ENCODE measurements at regions not wholly inside any gene's neighbourhood (a gene's known extent, or its start where the extent isn't known, plus 50 kb on each side); places are given as distances from the start of the nearest gene placed in this dataset.

DNA sequence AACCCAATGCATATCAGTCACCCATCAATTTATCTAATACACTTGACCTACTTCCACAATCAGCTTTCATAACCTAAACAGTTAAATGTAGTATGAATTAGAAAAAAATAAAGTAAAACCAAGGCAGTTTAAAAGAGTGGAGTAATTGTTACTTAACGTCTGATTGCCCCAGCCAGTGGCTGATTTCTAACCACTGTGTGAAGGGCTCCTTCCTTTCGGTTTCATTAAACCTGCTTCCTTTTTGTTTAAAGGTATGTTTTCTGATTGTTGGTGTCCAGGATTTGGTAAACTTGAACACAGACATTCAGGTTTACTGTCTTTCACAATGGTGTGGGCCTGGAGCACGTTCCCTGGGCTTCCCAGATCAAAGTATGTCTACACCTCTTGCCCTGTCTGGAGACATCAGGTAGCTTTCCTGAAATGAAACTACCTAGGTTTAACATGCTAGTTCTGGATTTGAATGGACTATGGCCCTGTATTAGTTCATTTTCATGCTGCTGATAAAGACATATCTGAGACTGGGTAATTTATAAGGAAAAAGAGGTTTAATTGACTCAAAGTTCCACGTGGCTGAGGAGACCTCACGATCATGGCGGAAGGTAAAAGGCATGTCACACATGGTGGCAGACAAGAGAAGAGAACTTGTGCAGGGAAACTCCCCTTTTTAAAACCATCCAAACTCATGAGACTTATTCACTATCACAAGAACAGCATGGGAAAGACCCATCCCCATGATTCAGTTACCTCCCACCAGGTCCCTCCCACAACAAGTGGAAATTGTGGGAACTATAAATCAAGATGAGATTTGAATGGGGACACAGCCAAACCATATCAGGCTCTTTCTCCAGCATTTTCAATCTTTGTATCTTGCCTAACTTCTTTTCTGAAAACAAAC, 605.2 kb upstream of the ID2 start:
- no peak for DNase-seq

DNA sequence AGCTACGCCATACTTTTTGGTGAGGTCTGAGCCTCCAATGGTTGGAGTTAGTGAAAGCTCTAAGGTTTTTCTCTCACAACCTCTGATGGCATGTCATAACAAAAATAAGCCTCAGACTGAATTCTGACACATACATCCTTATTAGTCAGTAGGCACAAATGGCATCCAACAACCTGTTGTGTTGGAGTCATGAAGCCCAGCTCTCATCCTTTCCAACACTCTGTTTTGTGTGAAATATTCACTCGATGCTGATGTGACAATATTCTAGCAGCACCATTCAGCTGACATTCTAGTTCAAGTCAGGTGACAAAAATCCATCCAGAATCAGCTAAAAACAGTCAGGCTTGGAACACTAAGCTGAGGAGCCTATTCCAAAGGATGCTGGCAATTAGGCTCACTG, 603.2 kb upstream of the ID2 start:
- DNase-seq = no peak

DNA sequence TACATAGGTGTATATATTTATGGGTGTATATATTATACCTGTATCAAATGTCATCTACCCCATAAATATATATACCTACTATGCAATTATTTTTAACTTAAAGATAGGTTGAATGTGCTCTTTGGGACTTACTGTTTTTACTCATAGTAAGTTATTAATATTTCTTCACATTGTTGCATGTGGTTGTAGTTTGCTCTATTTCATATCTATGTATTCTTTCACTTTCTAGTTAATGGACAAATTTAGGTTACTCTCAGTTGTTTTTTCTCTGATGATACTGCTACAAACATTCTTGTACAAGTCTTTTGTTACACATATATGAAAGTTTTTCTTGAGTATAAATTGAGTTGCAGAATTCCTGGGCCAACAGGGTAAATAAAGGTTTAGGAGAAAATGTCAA, 601.8 kb upstream of the ID2 start:
- DNase-seq = no peak

DNA sequence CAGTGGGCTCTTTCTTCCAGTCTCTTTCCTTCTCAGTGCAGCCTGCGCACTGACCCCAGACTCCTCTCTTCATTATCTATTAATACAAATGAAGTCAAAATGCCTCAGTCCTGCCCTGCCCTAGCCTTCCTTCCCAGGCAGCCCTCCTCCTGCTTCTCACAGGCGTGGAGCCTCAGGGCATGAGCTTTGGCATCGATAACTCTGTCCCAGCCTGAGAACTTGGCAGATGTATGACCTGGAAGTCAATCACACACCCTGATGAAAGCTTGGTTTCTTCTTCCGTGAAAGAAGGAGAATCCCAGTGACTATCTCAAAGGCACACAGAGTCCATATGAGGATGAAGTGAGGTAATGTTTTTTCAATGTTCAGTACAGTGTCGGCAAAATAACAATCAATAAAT, 600.7 kb upstream of the ID2 start:
- DNase-seq = no peak

DNA sequence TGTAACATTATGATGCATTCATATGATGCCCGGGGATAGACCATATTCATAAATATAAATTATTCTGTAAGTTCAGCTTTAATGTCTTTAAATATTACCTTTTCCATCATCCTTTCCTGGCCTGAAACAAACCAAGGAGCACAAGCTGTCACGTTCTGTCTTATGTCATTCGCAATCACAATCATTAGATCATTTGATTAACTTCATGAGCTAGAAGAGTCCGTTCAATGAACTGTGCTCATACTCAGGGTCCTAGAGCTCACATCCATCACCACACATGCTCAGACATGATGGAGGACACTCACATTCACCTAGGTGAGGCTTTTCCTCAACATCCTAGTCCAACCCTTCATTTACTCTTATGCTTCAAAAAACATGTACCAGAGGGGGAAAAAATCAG, 599.0 kb upstream of the ID2 start:
- no peak for DNase-seq

DNA sequence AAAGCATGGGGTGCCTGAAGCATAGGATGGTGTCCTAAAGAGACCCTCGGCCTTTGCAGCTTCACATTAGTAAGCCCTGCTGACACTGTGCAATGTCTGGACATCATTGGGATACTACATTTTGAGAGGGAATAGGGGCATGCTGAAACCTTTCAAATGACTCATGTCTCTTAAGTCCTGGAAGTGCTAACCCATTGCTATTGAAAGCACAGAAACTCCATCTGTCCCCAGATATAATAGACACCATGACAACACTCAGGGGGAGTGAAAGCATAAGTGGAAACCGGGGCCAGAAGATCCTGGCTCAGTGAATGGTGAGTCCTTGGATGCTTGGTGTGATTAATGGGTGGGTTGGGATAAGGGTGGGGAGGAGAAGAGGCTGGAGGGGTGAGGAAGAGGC, 595.5 kb upstream of the ID2 start:
- no peak for DNase-seq

DNA sequence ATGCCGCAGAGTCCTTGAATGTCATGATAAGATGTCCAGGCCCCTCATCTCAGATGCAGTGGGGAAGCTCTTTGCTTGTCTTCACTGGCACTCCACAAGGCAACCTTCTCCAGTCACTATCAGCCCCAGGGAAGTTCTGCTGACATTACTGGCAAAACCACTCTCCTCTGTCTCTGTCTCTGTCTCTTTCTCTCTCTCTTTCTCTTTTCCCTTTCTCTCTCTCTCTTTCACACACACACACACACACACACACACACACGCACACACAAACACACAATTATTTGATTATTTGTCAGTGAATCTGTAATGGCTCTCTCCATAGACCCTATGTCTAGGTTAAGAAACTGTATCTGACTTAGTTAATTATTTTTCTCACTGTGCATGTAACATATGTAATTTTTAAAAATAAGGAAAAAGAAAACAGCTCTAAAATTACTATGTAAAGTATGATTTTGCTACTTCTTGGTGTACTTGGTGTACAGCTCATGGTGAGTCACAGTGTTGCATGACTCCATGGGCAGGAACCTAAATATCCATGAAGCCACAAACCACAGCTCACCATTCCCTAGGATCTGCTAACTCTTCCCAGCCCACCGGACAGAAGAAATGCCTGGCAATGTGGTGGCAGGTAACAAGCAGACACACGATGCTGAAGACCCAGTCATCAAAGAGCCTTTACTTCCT, 594.9 kb upstream of the ID2 start:
- DNase-seq = no peak

DNA sequence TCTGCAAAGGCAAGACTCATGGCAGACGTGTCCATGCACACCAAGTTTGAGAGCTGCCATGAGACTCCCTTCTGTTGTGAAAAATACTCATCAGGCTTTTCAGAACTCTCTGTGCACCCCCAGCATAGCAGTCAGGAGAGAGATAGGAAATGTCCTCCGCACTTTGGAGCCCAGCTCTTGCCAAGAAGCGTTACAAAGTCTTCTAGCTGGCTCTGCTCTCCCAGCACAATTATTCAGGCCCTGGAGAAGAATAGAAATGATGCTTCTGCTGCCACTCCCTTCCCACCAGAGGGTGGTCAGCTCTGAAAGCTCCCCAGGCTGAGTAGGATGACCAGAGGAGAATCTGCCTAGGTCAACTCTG, 594.4 kb upstream of the ID2 start:
- no peak for DNase-seq

DNA sequence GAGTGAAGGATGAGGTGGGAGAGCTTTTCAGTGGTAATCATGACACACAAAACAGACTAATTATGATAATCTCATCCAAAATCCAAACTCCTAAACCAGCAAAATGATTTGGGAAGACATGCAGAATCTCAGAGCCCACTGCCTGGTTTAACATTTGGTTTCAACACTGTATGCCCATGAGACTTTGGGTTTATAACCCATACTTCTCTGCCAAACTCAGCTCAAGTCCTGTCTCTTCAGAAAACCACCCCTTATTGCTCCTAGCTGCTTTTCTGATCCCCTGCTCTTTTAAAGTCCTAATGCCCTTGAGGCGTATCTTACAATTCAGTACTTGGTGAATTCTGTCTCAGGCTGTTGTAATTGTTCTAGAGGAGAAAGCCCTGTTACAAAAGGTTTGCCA, 593.0 kb upstream of the ID2 start:
- DNase-seq = no peak

DNA sequence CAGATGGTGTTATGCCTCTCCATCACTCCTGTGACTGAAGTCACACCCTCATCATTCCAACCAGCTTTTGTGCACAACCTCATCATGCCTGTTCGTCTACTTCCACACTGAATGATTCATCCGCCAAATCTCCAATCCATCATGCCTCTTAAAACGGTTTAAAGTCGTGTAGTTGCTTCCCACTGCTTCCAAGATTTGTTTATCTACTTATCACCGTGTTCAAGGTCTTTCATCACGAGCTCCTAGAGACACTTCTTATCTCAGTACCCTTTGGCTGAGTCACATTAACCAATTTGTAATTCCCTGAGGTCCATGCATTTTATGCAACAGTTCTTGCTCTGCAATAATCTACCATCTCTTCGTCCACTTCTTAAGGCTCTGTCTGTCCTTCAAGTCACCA, 592.3 kb upstream of the ID2 start:
- no peak for DNase-seq

DNA sequence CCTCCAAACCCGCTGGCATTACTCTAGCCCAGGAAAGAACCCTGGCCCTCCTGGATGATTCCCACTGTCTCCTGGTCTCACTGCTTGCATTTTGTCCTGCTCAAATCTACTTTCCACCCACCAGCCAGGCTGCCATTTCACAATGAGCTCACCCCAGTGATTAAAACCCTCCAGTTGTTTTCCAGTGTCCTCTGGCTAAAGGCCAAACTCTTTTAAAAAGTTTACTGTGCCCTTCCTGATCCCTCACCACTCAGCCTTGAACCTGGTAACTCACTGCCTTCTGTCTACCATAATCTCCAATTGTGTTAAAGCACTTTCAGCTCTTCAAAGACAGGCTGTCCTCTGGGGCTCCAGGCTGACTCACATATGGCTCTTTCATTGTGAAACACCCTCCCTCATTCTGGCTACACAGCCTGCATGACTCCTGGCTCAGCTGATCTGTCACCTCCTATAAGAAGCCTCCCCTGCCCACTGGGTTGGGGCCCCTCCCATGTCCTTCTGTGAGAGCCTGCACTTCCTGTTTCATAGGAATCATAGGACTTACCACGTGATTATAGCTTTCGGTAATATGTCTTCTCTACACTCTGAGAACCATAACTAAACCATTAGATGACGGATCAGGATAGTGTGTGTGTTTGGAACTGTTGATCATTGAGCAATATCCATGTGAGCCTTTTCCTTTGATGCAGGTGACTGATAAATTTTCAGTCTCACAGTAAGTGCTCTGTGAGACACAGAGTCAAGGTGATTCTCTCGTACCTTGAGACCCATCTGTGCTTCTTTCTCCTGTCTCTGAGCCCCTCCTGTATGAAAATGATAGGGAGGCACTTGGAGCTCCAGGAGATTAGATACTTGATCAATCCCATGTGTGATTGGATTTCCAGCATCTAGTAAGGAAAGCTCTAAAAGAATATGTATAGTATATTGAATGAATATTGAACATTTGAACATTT, 590.8 kb upstream of the ID2 start:
- DNase-seq = no peak

DNA sequence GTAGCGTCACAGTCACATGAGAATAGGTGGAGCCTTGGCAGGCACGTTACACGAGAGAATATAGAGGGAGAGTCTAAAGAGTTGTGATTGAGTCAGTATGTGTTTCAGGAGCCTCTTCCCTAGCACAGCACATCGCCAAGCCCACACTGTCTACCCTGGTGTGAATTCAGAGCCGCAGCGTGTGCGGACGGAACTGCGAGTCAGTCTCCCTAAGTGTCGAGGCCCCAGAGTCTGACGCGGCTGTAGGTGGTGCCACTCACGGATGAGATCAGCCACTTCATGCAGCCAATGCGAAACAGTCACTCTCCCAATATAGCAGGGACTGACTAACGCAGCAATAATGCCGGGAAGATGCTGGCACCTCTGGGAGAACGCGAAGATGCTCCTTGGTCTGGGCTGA, 587.3 kb upstream of the ID2 start:
- DNase-seq = no peak

DNA sequence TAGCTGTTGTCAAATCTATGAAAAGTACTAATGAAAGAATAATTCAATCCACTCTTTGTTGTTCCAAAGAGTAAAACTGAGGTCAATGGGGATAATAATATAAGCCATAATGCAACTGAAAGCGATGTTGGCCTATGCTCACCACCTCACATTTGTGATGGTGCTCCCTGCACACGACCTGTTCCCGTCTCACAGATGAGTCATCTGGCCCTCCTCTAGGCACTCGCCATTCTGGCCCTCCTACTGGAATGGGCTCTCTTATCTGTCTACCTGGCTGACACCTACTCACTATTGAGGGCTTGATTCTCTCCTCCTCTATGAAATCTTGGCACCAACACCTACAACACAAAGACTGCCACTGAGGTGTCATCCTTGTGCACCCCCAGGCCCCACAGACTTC, 585.9 kb upstream of the ID2 start:
- DNase-seq = no peak

DNA sequence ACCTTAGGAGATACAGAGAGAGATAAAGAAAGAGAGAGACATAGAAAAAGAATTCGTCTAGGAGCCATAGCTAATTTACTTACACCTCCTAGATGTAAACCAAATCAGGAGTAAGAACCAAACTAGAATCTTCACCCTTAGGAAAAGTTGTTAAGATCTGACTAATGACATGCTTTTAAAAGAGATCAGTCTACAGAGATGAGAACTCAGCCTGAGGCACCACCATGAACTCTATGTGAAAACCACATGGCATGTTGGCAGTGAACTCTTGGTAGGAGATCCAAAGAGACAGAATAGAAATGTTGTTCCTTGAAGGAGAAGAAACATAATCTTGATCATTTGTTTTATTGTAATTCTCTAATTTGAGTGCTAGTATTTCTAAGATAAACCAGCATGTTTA, 585.4 kb upstream of the ID2 start:
- no peak for DNase-seq

DNA sequence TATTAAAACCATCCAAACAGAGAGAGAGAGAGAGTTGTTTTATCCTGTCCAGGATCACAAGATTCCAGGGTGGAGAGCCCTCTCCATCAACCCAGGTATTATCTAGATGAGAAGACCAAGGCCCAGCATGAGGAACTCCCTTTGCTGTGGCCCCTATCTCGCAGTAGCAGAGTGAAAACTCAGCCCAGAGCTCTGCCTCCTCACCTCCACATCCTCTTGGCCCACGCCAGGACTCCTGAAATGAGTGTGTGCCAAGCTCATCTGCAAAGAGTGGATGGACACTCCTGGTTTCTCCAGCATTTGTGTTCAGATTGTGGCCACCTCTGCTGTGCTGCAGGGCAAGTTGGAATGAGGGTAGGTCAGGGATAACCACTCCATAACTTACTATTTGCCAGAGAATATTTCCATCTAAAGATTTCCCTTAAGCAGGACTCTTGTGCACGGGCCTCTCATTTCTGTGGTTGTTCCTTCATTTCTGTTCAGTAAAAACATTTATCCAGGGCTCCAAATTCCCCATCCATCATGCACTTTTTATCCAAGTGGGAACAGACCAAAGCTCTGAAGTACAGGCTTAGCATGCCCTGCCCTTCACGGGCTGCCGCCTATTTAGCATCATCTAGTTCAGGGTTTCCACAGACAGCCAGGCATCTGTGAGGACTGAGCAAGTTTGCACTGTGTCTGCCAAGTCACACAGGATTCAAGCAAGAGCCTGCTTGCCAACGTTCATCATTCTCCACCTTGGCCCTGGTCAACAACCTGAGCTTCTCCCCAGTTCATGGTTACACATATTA, 583.2 kb upstream of the ID2 start:
- DNase-seq = no peak

DNA sequence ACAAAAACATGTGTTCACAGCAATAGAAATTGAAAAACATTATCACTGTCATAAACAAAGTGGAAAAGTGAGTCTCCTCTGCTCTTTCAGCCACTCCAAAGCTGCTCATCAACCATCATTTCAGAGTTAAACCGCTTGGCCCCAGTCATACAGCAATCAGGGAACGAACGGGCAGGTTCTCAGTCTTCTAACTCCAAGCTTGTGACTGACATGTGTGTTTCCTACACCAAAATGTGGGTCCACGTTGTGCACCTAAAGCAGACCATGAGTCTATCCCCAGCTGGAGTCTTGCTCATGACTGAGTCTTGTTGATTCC, 582.6 kb upstream of the ID2 start:
- DNase-seq = no peak

DNA sequence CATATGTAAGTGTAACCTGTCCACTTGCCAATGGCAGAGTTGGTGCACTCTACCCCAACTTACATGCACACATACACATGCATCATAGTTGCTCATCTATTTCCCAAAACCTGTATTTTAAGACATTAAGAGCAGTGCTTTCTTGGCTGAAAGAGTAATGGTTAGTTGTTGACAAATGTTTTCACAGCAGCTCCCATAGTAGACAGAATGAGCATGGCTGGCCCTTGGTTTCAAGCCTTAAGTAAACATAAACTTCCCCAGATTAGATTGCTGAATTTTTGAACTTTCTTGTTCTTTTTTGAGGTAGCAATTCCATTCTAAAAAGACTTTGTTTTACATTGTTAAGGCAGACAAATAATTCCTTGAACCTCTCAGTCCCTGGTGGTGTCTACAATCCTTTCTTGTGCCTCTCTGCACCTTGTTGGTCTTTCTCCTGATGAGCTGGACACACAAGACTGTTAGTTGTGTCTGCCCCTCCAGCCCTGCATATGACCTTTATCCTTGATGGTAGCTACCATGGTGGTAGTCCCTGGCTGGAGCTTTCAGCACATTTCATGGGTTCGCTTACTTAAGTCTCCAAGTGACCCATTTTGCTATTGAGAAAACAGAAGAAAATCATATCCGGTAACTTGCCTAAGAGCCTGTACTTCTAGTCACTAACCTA, 580.1 kb upstream of the ID2 start:
- no peak for DNase-seq

DNA sequence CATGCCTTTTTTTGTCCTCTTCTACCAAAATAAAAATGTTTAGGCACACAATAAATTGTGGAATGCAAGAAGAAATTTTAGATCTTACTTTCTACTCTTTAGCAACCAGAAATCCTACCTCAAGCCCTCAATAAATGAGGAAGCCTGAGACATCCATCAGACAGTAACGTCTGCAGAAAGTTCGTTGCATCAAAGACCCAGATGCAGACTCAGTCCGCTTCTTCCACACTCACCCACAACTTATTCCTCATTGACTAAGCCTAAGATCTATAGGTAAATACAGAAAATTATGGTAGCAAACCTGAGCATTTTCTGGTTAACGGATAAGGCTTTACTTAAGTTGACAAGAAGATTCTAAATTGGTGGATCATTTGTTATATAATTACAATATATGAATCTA, 579.4 kb upstream of the ID2 start:
- no peak for DNase-seq

DNA sequence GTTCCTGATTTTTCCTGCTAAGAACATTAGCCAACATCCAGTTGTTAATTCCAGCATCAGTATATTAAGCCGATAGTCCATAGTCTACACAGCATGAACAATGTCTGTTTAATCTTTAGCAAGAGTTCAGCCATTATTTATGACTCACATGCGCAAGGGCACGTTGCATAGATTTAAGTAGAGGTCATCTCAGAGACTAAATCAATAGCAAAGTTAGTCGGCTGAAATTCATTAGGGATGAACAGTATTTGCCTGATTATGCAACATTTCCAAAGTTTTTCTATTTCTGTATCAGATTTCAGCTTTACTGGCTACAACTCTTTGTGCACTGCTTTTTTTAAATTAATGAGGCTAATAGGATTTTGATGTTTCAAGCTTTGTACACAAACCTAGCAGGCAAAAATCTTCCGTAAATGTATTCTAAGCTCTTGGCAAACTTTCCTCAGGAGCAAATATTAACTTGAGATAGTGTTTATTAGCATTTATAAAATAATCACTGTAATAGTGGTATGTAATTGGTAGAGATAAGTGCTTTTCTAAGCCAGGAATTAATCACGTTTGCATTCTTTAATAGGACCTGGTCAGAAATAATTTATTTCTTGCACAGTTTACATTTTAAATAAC, 578.7 kb upstream of the ID2 start:
- no peak for DNase-seq

DNA sequence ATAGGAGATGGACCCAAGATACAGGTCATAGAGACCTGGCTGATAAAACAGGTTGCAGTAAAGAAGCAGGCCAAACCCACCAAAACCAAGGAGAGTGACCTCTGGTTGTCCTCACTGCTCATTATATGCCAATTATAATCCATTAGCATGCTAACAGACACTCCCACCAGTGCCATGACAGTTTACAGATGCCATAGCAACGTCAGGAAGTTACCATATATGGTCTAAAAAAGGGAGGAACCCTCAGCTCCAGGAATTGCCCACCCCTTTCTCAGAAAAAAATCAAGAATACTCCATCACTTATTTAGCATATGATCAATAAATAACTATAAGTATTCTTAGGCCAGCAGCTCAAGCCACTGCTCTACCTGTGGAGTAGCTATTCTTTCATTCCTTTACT, 574.7 kb upstream of the ID2 start:
- DNase-seq = no peak

DNA sequence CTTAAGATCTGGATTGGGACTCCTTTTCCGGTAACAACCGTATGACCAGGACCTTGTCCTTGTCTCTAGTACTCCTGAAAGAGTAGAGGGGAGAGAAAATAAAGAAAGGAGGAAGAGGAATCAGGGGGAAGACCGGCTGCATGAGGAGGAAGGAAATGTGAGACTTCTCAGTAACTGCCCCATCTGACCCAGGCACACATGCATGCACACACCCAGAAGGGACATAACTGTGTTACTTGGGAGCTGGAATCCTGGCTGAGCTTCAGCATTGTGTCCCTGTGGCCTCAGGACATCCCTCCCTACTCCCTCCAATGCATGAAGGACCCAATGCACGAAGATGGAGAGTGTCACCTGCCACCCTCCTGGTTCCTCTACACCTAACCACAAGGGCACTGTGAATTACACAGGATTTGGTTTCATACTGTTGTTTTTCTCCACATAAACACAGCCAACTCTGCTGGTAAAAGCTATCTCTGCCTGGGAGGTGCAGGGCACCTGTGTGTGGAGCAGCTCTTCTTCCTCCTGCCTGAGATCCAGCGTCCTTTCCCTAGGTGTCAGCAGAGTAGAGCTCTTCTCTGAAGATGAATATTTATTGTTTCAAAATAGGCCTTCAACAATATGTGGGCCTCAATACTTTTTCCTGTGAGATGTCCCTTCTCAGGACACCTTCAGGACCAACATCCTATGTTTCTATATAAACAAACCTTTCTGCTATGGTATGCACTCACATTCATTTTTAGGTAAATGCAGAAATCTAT, 574.1 kb upstream of the ID2 start:
- peak; percentile 12 for DNase-seq
